ENCODE measurements at regions not wholly inside any gene's neighbourhood (a gene's known extent, or its start where the extent isn't known, plus 50 kb on each side); places are given as distances from the start of the nearest gene placed in this dataset.

- no peak for TF ChIP-seq CTCF (IDR thresholded peaks at IDR 0.05; ENCODE audit: low read depth, low read length)
- Histone ChIP-seq H3K27me3 (no peaks in the 10 kb centered on the region), H3K4me3 (no peak overlapping the region), H3K36me3 (no peaks in the 10 kb centered on the region), H3K27ac (no peak overlapping the region), H3K9me3 (ENCODE audit: low read depth) (no peaks in the 10 kb centered on the region), H3K4me1 (ENCODE audit: low read depth) (no peaks in the 10 kb centered on the region)
- no peak for DNase-seq (ENCODE audit: low read depth in 1 of 2, low spot score in 1 of 2)
Measured at GRCh38 chr16:87008664-87009063, 308.5 kb downstream of the C16orf95 start.

DNA sequence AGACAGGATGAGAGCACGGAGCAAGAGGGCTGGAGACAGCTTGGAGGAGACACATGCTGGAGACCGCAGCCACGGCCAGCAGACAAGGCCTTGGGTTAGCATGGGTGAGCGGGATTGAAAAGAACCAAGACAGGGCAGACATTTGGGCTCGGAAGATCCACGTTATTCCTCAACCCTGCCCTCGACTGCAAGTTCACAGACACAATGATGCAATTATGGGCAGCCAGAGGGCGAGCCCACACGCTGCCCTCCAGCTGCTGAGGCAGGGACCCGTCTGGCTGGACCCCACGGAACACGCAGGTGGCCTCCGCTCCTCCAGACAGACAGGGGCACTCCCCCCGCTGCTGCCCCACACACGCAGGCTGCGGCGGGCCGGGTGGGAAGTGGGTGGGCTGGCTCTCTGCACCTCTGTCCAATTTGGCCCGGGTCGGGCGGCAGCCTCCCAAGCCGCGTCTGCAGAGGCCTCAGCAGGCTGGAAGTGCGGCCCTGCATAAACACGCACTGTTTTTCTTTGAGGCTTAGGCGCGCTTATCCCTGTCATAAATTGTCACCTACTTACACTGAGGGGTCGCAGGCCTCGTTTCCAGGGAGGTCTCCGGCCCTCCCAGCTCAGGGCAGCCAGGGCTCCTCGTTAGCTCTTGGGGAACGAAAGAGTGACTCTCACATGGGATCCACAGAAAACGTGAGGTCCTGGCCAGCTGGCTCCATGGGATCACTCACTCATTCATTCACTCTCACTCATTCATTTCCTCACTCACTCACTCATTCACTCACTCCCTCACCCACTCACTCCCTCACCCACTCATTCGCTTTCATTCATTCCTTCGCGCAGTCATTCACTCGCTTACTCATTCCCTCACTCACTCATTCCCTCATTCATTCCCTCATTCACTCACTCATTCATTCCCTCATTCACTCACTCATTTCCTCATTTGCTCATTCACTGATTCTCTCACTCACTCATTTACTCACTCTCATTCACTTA lies 303.9 kb downstream of the C16orf95 start:
- no peaks in the 10 kb centered on the region for H3K27me3 ChIP-seq
- no peak overlapping the region for H3K27ac ChIP-seq
- H3K36me3 ChIP-seq = no peaks in the 10 kb centered on the region
- H3K4me1 ChIP-seq (ENCODE audit: low read depth) = no peaks in the 10 kb centered on the region
- DNase-seq (ENCODE audit: low read depth in 1 of 2, low spot score in 1 of 2) = peak in 1 of 2 donors; percentile 27
- no peak for TF ChIP-seq CTCF (IDR thresholded peaks at IDR 0.05; ENCODE audit: low read depth, low read length)
- H3K9me3 ChIP-seq (ENCODE audit: low read depth) = no peaks in the 10 kb centered on the region
- no peak overlapping the region for H3K4me3 ChIP-seq

- Histone ChIP-seq H3K27ac (no peak overlapping the region), H3K36me3 (no peaks in the 10 kb centered on the region), H3K27me3 (no peaks in the 10 kb centered on the region), H3K9me3 (ENCODE audit: low read depth) (no peaks in the 10 kb centered on the region), H3K4me3 (no peak overlapping the region), H3K4me1 (ENCODE audit: low read depth) (no peaks in the 10 kb centered on the region)
- no peak for DNase-seq (ENCODE audit: low read depth in 1 of 2, low spot score in 1 of 2)
- no peak for TF ChIP-seq CTCF (IDR thresholded peaks at IDR 0.05; ENCODE audit: low read depth, low read length)
Measured at GRCh38 chr16:87014112-87014511, 303.1 kb downstream of the C16orf95 start.

GRCh38 chr16:87015021-87015420 lies 302.2 kb downstream of the C16orf95 start:
- H3K4me3 ChIP-seq = no peak overlapping the region
- TF ChIP-seq CTCF (IDR thresholded peaks at IDR 0.05; ENCODE audit: low read depth, low read length) = no peak
- no peaks in the 10 kb centered on the region for H3K4me1 ChIP-seq (ENCODE audit: low read depth)
- no peak for DNase-seq (ENCODE audit: low read depth in 1 of 2, low spot score in 1 of 2)
- H3K9me3 ChIP-seq (ENCODE audit: low read depth) = no peaks in the 10 kb centered on the region
- H3K36me3 ChIP-seq = no peaks in the 10 kb centered on the region
- no peak overlapping the region for H3K27ac ChIP-seq
- H3K27me3 ChIP-seq = no peaks in the 10 kb centered on the region

- no peak overlapping the region for H3K4me3 ChIP-seq
- no peaks in the 10 kb centered on the region for H3K9me3 ChIP-seq (ENCODE audit: low read depth)
- no peak for DNase-seq (ENCODE audit: low read depth in 1 of 2, low spot score in 1 of 2)
- no peaks in the 10 kb centered on the region for H3K4me1 ChIP-seq (ENCODE audit: low read depth)
- no peaks in the 10 kb centered on the region for H3K27me3 ChIP-seq
- TF ChIP-seq CTCF (IDR thresholded peaks at IDR 0.05; ENCODE audit: low read depth, low read length) = no peak
- H3K36me3 ChIP-seq = no peaks in the 10 kb centered on the region
- H3K27ac ChIP-seq = no peak overlapping the region
Measured at GRCh38 chr16:87016046-87017035, 300.9 kb downstream of the C16orf95 start.

Data from cardiac muscle cell (in vitro differentiated cells and primary cell).